ENCODE measurements at regions not wholly inside any gene's neighbourhood (a gene's known extent, or its start where the extent isn't known, plus 50 kb on each side); places are given as distances from the start of the nearest gene placed in this dataset.

GRCh38 chr10:4132216-4132556, 347.2 kb upstream of the KLF6 start:
- ChIA-PET CTCF (no interaction called here), POLR2A (ENCODE audit: low non-redundant PET) (no interaction called here)
- H3K27ac ChIP-seq: peak overlapping the region; percentile 56; the same call in 1 of the 2 replicates
- DNase-seq (ENCODE audit: low spot score): no peak
- no peak for TF ChIP-seq CTCF (conservative IDR thresholded peaks at IDR 0.05; ENCODE audit: low read depth)

DNA sequence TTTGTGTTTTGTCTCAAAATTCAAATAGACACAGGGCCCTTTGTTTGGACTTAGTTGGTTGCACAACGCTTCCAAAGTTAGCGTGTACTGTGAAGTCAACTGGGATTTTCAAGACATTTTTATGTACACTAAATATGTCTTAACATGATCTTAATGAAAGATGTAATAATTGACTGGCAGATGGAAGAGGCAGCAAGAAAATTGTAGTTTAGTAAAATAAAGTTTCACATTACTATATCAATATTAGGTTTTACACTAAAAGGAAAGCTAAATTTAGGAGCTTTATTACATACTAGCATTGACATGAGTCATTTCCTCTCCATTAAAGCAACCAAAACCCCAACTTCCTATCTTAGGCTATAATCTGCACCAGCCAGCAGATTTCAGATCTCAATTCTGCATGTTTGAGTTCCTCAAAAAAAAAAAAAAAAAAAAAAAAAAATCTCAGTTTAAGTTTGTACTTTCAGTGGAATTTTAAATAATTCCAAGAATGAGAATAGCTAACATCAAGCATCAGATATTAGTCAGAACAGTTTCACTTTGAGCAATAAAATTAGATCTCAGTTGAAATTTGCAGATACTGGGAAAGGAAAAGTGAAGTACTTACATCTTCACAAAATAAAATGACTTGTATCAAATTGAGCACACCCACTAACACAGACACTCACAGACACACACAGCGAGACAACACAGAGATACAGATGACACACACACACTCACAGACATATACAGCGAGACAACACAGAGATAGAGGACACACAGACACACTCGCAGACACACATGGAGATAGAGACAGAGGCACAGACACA, 346.6 kb upstream of the KLF6 start:
- peak overlapping the region; percentile 56; the same call in 1 of the 2 replicates for H3K27ac ChIP-seq
- CTCF ChIA-PET: no interaction called here
- POLR2A ChIA-PET (ENCODE audit: low non-redundant PET): interaction anchor here (0.5 kb wide), 1 partner anchor 86 kb away, joined by 3 read pairs; no protein-coding TSS in a partner anchor
- no peak for TF ChIP-seq CTCF (conservative IDR thresholded peaks at IDR 0.05; ENCODE audit: low read depth)
- peak; percentile 50 for DNase-seq (ENCODE audit: low spot score)

GRCh38 chr10:4130685-4131084, 345.7 kb upstream of the KLF6 start:
- ChIA-PET CTCF (no interaction called here), POLR2A (ENCODE audit: low non-redundant PET) (no interaction called here)
- DNase-seq (ENCODE audit: low spot score): no peak
- H3K27ac ChIP-seq: no peak overlapping the region
- TF ChIP-seq CTCF (conservative IDR thresholded peaks at IDR 0.05; ENCODE audit: low read depth): no peak

DNA sequence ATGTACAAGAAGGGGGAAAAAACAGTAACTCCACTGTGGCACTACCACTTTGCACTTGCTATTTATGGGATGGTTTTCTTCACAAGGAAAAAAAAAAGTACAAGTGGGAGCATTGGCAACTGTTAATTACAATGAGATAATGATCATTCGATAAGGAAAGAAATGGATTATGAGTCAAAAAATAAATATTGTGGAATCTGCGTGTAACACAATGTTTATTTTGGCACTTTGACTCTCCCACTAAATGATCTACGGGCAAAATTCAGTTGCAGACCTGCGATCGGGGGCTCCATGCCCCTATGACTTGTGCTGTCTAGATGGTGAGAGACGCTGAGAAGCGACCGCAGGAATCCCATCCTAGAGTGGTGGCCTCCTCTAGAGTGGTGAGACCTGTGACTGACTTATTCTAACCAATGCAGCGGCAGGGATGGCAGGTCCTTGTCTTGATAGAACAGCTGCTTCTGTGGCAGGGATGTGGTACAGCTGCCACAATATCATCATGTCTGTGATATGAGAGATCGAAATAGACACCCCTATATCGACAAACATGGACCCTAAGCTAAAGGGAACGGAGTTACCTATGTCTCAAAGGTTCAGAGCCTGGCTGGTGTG, 345.0 kb upstream of the KLF6 start:
- ChIA-PET POLR2A (ENCODE audit: low non-redundant PET) (no interaction called here), CTCF (no interaction called here)
- no peak overlapping the region for H3K27ac ChIP-seq

GRCh38 chr10:4127518-4128315, 342.7 kb upstream of the KLF6 start:
- DNase-seq (ENCODE audit: low spot score): no peak
- ChIA-PET POLR2A (ENCODE audit: low non-redundant PET) (no interaction called here), CTCF (no interaction called here)
- no peak for TF ChIP-seq CTCF (conservative IDR thresholded peaks at IDR 0.05; ENCODE audit: low read depth)
- no peak overlapping the region for H3K27ac ChIP-seq

More for the DNA sequence above, 345.0 kb upstream of the KLF6 start:
- no peak for TF ChIP-seq CTCF (conservative IDR thresholded peaks at IDR 0.05; ENCODE audit: low read depth)
- DNase-seq (ENCODE audit: low spot score): no peak

GRCh38 chr10:4125776-4126175, 340.8 kb upstream of the KLF6 start:
- no peak for DNase-seq (ENCODE audit: low spot score)
- CTCF ChIA-PET: no interaction called here
- no peak overlapping the region for H3K27ac ChIP-seq
- no peak for TF ChIP-seq CTCF (conservative IDR thresholded peaks at IDR 0.05; ENCODE audit: low read depth)
- POLR2A ChIA-PET (ENCODE audit: low non-redundant PET): no interaction called here

Measured in RWPE1 (cell line).